ENCODE measurements at regions not wholly inside any gene's neighbourhood (a gene's known extent, or its start where the extent isn't known, plus 50 kb on each side); places are given as distances from the start of the nearest gene placed in this dataset.

- FAIRE-seq (no peak), DNase-seq (ENCODE audit: insufficient read length, low spot score) (no peak)
Measured at GRCh38 chr2:121004950-121005349, 269.3 kb downstream of the GLI2 start.

GRCh38 chr2:121005453-121005852 is 269.8 kb downstream of the GLI2 start:
- FAIRE-seq, result no peak

DNA sequence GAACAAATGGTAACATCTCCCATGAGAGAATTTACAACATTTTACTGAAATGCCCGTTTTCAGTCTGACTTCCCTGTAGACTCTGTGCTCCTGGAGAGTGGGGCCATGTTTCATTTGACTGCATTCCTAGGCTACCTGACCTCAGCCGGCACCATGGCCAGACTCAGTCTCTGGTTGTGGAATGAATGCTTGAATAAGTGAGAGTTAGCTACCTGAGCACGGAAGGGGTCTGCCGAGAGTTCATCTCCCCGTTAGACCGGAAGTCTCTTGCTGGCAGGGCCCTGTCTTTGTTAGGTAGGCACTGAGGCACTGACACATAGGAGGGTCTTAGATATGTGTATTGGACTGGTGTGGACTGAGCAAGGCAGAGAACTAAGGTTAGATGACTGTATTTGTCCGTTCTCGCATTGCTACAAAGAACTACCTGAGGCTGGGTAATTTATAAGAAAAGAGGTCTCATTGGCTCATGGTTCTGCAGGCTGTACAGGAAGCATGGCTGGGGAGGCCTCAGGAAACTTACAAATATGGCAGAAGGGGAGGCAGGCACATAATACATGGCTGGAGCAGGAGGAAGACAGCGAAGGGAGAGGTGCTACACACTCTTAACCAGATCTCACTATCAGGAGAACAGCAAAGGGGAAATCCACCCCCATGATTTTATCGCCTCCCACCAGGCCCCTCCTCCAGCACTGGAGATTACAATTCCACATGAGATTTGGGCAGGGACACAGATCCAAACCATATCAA is 271.2 kb downstream of the GLI2 start:
- FAIRE-seq, result no peak
- no peak for DNase-seq (ENCODE audit: insufficient read length, low spot score)

More at GRCh38 chr2:121005453-121005852, 269.8 kb downstream of the GLI2 start:
- no peak for DNase-seq (ENCODE audit: insufficient read length, low spot score)

- FAIRE-seq, result no peak
Measured at GRCh38 chr2:121007490-121007853, 271.8 kb downstream of the GLI2 start.

DNA sequence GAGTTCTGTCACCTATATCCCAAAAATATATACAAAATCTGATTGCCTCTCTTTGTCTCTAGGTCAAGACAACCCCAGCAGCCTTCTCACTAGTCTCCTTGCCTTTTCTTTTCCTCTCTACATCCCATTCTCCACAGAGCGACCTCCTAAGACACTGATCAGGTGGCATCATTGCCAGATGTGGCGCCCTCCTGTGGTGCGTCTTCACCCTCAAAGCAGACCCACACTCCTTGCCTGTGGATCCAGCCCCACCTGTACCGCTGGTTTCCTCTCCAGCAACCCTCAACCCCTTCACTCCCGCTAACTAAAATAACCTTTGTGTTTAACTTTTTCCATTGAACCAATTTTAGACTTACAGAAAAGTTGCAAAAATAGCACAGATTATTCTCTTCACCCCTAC is 273.3 kb downstream of the GLI2 start:
- DNase-seq (ENCODE audit: insufficient read length, low spot score), result no peak
- FAIRE-seq, result no peak

More at GRCh38 chr2:121007490-121007853, 271.8 kb downstream of the GLI2 start:
- DNase-seq (ENCODE audit: insufficient read length, low spot score), result no peak

DNA sequence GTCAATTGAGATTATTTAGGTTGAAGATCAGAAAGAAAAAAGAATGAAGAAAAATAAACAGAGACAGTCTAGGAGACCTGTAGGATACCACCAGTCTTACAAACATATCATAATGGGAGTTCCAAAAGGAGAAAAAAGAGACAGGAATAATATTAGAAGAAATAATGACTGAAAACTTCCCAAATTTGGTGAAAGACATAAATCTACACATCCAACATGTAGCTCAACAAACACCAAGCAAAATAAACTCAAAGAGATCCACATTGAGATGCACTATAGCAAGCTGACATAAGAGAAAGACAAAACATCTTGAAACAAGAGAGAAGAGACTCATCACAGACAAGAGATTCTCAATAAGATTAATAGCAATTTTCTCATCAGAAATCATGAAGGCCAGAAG is 274.0 kb downstream of the TFCP2L1 start:
- no peak for FAIRE-seq
- DNase-seq (ENCODE audit: insufficient read length, low spot score), result no peak

GRCh38 chr2:121014876-121015275 is 270.1 kb downstream of the TFCP2L1 start:
- FAIRE-seq, result no peak

DNA sequence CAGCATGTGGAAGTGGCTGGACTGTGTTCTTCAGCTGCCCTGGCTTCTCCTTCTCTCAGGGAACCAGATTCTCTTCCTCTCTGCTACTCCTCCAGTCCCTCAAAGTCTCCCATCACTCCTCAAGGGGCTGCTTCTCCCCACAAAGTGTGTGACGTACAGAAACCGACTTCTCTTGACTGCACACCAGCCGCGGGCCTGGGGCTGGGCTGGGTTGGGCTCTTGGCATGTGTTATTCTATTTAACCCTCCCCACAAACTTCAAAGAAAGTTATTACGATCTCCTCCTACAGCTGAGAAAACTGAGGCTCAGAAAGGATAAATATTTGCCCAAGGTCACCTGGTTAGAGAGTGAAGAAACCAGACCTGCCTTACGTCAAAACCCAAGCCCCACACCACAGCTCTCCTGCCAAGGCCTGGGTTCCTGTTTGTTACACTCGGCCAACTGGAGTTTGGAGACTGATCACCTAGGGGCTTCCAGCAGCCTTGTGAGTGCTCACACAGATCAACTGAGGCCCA is 269.0 kb downstream of the TFCP2L1 start:
- no peak for FAIRE-seq

More at GRCh38 chr2:121014876-121015275, 270.1 kb downstream of the TFCP2L1 start:
- no peak for DNase-seq (ENCODE audit: insufficient read length, low spot score)

DNA sequence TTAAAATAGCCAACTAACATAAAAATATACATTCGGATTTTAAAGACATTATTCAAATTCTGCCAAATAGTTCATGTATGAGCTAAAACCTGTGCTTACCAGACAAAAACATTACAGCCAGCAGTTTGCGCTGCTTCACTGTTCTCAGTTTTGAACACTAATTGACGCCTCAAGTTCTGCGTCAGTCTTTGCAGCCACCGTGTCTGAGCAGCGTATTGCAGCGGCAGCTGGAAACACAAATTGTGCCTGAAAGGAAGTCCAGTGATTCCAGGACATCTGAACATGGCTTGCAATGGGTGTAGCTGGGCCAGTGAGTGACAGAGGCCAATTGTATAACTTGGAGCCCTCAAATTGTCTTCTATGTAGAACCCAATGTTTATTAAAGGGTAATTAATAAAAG is 267.6 kb downstream of the TFCP2L1 start:
- FAIRE-seq, result no peak

More for the DNA sequence above, 269.0 kb downstream of the TFCP2L1 start:
- DNase-seq (ENCODE audit: insufficient read length, low spot score), result no peak

DNA sequence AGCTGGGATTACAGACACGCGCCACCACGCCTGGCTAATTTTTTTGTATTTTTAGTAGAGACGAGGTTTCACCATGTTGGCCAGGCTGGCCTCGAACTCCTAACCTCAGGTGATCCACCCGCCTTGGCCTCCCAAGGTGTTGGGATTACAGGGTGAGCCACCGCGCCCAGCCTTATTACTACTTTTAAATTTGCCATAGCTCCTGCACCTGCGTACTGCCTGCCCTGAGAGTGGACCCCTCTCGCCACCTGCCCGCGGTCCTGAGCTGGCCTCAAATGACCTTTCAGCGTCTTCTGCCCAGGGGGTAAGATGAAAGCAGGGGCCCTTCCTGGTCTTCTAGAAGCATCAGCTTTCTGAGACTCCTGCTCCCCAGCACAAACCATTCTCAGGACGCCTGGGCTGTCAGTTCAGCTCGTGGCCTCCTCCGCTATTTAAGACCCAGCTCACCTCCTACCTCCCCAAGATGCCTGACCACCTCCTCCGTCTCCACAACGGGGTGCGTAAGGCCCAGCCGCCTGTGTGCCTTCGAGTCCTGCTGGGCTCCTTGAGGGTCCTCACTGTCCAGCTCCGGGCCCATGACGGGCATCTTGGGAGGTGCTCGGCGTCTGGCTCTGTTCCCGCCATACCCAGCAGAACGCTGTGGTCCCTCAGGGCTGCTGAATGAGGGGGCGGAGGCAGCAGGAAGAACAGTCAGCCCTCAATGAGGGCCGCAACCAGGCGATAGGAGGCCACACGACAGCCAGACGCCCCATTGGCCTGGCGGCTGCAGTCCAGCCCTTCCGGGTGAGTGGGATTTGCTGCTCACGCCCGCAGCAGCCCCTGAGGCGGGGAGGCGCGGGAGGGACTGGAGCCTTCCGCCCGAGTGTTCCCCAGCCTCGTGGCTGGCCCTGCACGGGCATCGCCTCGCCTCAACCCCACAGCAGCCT is 266.6 kb downstream of the TFCP2L1 start:
- DNase-seq (ENCODE audit: insufficient read length, low spot score), result no peak
- FAIRE-seq, result no peak

More for the DNA sequence above, 267.6 kb downstream of the TFCP2L1 start:
- DNase-seq (ENCODE audit: insufficient read length, low spot score), result no peak

DNA sequence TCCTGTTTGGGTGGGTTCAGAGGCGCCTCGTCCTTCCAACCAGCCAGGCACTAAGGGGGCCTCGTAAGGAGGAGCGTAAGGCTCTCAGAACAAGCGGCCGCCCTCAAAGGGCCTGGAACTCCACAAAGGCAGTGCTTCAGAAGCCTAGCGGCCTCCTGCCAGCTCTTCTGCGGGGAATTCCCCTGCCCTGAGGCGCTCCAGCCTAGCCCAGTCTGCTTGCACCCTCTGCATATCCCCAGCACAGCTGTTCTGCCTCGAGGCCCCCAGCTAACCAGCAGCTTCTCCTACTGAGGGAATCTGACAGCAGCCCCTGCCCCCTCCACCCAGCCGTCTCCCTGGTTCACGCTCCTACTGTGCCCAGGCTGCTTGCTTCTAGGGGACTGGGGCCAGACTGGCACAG is 265.9 kb downstream of the TFCP2L1 start:
- DNase-seq (ENCODE audit: insufficient read length, low spot score) (no peak), FAIRE-seq (no peak)

DNA sequence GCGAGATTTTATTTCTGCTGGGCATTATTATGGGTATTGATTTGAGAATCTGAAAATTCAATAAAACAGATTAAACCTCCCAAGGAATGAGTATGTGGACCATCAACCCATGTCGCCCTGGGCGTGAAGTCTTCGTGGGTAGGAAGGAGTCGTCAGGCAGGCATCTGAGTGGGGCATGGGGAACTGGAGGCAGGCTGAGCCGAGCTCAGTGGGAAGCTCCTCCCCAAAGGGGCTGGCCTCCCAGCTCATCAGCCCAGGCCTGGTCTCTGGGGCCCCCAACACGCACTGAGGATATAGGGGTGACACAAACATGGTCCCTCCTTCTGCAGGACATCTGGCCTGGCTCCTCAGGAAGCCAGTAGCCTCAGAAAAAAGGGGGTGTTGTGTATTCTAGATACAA is 265.2 kb downstream of the TFCP2L1 start:
- FAIRE-seq (no peak), DNase-seq (ENCODE audit: insufficient read length, low spot score) (no peak)

- DNase-seq (ENCODE audit: insufficient read length, low spot score) (no peak), FAIRE-seq (no peak)
Measured at GRCh38 chr2:121021685-121022084, 263.3 kb downstream of the TFCP2L1 start.

GRCh38 chr2:121028577-121028976 is 256.4 kb downstream of the TFCP2L1 start:
- DNase-seq (ENCODE audit: insufficient read length, low spot score) (no peak), FAIRE-seq (no peak)

DNA sequence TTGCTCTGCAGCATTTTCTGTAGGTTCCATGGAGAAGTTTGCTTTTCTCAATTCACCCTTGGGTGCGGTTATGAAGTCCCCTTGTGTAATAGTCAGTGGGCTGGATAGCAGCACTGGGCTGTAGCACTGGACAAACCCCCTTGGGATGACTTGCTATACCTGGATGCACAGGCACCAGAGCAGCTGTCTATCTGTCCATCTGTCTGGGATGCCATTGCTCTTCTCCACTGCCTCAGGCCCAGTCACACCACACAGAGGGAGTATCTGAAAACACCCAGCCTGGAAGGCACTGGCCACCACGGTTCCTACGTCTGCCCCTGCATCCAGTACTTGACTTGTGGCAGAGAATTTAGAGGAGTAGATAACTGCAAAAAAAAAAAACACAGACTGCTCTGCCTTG is 254.5 kb downstream of the TFCP2L1 start:
- FAIRE-seq, result no peak
- DNase-seq (ENCODE audit: insufficient read length, low spot score), result no peak

- DNase-seq (ENCODE audit: insufficient read length, low spot score) (no peak), FAIRE-seq (no peak)
Measured at GRCh38 chr2:121031568-121032340, 253.2 kb downstream of the TFCP2L1 start.

DNA sequence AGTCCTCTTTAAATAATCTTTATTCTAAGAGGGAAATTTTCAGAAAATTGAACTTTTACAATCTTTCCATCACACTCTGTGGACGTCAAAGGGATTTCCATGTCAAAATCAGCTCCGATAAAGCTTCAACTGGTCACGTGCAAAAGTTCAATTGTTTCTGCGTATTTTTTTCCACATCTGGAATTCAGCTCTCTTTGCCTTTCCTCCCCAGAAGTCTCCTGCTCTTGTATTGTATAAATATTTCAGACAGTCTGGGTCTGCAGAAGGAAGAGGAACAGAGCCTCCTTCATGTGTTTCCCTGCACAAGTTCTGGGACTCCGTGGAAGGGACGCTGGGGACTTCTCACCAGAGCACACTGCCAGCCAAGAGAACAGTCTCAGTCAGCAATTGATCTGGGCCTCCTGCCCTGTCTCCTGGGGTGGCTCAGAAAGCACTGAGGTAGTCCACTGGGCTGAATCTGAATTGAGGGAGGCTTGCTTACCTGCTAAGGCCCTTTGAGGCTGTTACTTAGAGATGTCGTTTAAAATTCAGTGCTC is 251.5 kb downstream of the TFCP2L1 start:
- DNase-seq (ENCODE audit: insufficient read length, low spot score), result no peak

DNA sequence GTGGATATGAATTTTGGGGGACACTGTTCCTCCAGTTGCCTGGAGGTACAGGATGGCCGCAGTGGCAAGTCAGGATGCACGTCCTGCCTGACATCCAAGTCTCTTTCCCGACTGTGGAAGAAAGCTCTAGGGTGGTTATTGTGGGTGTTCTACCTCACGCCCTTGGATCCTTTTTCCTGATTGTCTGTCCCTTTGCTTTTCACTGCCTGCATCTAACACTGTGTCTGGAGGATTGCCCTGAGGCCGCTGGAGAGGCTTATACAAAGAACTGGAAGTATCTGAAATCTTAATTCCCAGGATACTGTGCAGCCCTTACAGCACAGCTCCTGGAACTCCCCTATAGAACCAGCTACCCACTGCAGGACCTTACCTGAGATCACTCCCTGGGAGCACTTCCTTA is 250.5 kb downstream of the TFCP2L1 start:
- no peak for FAIRE-seq
- no peak for DNase-seq (ENCODE audit: insufficient read length, low spot score)

More for the DNA sequence above, 251.5 kb downstream of the TFCP2L1 start:
- no peak for FAIRE-seq

- FAIRE-seq, result no peak
- DNase-seq (ENCODE audit: insufficient read length, low spot score), result no peak
Measured at GRCh38 chr2:121036226-121036692, 248.7 kb downstream of the TFCP2L1 start.

GRCh38 chr2:121037480-121037879 is 247.5 kb downstream of the TFCP2L1 start:
- FAIRE-seq, result no peak
- DNase-seq (ENCODE audit: insufficient read length, low spot score), result no peak

Data from HTR-8/SVneo (cell line).